SKM-1 (cell line): ENCODE measurements at regions not wholly inside any gene's neighbourhood (a gene's known extent, or its start where the extent isn't known, plus 50 kb on each side); places are given as distances from the start of the nearest gene placed in this dataset.
"Not testable (repeated sequence)": the region's sequence is repeated elsewhere in the genome, so short reads cannot be mapped to it uniquely, and the experiment has no call there.

ENCODE experiments used
- DNase-seq: peaks from one replicate; lab custom pipeline; 2025; ENCODE audit not compliant: unreplicated experiment; lab: John Stamatoyannopoulos, UW

DNA sequence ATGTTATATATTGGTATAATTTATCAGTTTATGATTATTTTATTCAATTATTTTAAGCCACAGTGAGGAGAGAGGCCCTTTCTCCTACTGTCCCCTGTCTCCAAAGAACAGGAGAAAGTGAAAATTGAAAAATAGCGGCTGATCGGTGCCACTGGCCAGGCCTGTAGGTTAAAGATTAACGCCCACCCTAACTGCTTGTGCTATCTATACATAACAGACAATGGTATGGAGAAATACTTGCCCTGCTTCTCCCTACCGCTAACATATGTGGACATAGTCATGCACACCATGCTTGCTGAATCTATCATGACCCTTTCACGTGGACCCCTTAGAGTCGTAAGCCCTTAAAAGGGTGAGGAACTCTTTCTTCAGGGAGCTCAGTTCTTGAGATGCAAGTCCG lies 67.5 kb downstream of the EIF1AY start:
- no peak for DNase-seq

DNA sequence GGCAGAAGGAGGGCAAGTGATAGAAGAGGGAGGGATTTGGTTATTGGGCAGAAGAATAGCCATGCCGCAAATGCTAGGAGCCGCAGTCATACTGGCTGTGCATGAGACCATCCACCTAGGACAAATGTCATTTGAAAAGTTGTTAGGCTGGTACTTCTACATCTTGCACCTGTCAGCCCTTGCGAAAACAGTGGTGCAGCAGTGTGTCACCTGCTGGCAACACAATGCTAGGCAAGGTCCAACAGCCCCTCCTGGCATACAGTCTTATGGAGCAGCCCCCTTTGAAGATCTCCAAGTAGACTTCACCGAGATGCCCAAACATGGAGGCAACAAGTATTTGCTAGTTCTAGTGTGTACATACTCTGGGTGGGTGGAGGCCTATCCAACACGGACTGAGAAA lies 72.7 kb downstream of the EIF1AY start:
- no peak for DNase-seq

- not testable (repeated sequence) for DNase-seq
Observed at GRCh38 chrY:20648891-20649290, 73.3 kb downstream of the EIF1AY start.

GRCh38 chrY:20651481-20651880 lies 75.9 kb downstream of the EIF1AY start:
- no peak for DNase-seq

DNA sequence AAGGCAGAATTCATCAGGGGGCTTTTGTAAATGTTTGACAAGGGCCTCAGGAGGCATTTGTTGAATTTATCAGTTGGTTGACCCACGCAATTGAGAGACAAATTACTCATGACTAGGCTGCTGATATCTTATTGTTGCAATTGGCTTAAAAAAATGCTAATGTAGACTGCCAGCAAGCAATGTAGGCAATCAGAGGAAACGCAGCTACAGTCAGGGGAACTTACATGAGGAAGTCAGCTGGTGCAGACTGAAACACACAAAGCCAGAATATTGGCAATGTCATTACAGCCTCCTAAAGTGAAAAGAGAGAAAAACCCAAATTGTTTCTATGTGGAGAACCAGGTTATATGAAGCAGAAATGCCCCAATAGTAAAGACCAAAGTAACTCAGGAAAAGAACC lies 83.9 kb downstream of the EIF1AY start:
- DNase-seq, result peak; percentile 1

GRCh38 chrY:20662204-20662603 lies 86.6 kb downstream of the EIF1AY start:
- no peak for DNase-seq

- no peak for DNase-seq
Observed at GRCh38 chrY:20664196-20664595, 88.6 kb downstream of the EIF1AY start.

DNA sequence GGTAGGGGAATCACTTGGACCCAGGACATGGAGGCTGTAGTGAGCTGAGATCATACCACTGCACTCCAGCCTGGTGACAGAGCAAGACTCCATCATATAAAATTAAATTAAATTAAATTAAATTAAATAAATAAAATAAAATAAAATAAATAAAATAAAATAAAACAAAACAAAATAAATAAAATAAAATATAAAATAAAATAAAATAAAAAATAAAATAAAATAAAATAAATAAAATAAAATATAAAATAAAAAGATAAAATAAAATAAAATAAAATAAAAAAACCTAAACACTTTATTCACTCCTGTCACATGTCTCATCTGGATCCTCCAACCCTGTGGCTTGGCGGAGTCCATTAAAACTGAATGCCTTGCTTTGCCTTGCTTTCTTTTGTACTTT lies 89.8 kb downstream of the EIF1AY start:
- DNase-seq, result not testable (repeated sequence)

- DNase-seq, result no peak
Observed at GRCh38 chrY:20681935-20682334, 74.0 kb upstream of the RPS4Y2 start.

- DNase-seq, result no peak
Observed at GRCh38 chrY:20683371-20683770, 72.5 kb upstream of the RPS4Y2 start.

- DNase-seq, result no peak
Observed at GRCh38 chrY:20686674-20687073, 69.2 kb upstream of the RPS4Y2 start.
